ENCODE measurements at regions not wholly inside any gene's neighbourhood (a gene's known extent, or its start where the extent isn't known, plus 50 kb on each side); places are given as distances from the start of the nearest gene placed in this dataset.

- TF ChIP-seq CTCF (IDR thresholded peaks at IDR 0.05; ENCODE audit: insufficient read depth, low read length): no peak
- TF ChIP-seq REST (IDR thresholded peaks at IDR 0.05; ENCODE audit: insufficient replicate concordance, low read depth): no peak
Observed at GRCh38 chr2:235311044-235311443, 182.8 kb upstream of the AGAP1 start.
